SKM-1 (cell line): ENCODE measurements at regions not wholly inside any gene's neighbourhood (a gene's known extent, or its start where the extent isn't known, plus 50 kb on each side); places are given as distances from the start of the nearest gene placed in this dataset.
"Not testable (repeated sequence)": the region's sequence is repeated elsewhere in the genome, so short reads cannot be mapped to it uniquely, and the experiment has no call there.

ENCODE experiments used
- DNase-seq: peaks from one replicate; lab custom pipeline; 2025; ENCODE audit not compliant: unreplicated experiment; lab: John Stamatoyannopoulos, UW

- DNase-seq = no peak
Observed at GRCh38 chr5:117741655-117742206, 1167.1 kb upstream of the SEMA6A start.

- no peak for DNase-seq
Observed at GRCh38 chr5:117740268-117740667, 1165.6 kb upstream of the SEMA6A start.

- no peak for DNase-seq
Observed at GRCh38 chr5:117738571-117738970, 1163.9 kb upstream of the SEMA6A start.

- DNase-seq = no peak
Observed at GRCh38 chr5:117736698-117737097, 1162.1 kb upstream of the SEMA6A start.

DNA sequence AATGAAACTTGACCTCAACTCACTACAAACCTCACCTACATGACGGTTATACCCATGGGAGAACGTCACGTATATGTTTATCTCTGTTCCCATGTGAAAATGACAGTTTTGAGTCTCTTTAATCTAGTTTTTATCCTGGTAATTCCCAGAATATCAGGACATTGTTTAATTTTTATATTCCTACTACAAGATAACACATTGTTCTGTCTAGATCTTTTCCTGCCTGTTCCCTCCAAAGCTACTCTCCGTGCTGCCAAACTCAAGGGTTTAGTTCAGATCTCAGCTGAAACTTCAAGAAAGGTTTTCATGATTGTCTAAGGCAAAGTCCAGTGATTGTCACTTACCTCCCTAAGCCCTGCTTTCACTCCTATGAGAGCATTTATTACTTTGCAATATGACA, 1159.4 kb upstream of the SEMA6A start:
- DNase-seq = no peak

- no peak for DNase-seq
Observed at GRCh38 chr5:117733051-117733450, 1158.4 kb upstream of the SEMA6A start.

DNA sequence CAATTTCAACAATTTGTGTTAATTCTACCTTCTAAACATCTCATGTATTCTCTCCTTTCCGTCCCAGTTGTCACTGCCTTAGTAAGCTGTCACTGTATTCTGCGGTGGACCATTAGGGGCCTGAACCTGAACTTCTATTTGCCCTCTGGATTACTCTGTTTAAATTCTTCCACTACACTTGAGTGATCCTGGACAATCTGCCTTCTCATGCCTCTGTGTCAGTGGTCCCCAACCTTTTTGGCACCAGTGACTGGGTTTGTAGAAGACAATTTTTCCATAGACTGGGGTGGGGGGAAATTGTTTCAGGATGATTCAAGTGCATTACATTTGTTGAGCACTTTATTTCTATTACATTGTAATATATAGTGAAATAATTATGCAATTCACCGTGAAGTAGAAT, 1157.6 kb upstream of the SEMA6A start:
- no peak for DNase-seq

GRCh38 chr5:117731446-117731845, 1156.8 kb upstream of the SEMA6A start:
- DNase-seq = no peak

DNA sequence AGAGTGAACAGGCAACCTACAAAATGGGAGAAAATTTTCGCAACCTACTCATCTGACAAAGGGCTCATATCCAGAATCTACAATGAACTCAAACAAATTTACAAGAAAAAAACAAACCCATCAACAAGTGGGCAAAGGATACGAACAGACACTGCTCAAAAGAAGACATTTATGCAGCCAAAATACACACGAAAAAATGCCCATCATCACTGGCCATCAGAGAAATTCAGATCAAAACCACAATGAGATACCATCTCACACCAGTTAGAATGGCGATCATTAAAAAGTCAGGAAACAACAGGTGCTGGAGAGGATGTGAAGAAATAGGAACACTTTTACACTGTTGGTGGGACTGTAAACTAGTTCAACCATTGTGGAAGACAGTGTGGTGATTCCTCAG, 1146.2 kb upstream of the SEMA6A start:
- DNase-seq = not testable (repeated sequence)

GRCh38 chr5:117719413-117719812, 1144.8 kb upstream of the SEMA6A start:
- DNase-seq = no peak

DNA sequence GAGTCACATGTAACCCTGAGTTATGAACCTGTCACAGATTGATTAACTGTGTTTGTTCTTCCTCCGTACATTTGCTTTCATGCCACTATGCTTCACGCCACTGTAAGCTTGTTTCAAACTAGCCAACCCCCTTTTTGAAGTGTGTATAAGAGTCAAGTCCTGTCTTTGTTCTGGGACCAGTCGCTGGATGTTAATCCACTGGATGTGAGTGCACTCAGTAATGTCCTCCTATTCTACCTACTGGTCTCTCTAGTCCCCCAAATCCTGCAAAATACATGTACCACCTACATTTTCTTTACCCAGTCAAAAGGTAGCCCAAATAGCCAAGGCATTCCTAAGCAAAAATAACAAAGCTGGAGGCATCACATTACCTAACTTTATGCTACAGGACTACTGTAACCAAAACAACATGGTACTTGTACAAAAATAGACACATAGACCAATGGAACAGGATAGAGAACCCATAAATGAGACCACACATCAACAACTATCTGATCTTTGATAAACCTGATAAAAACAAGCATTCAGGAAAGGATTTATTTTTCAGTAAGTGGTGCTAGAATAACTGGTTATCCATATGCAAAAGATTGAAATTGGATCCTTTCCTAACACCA, 1139.1 kb upstream of the SEMA6A start:
- no peak for DNase-seq

- DNase-seq = no peak
Observed at GRCh38 chr5:117701062-117701461, 1126.4 kb upstream of the SEMA6A start.

DNA sequence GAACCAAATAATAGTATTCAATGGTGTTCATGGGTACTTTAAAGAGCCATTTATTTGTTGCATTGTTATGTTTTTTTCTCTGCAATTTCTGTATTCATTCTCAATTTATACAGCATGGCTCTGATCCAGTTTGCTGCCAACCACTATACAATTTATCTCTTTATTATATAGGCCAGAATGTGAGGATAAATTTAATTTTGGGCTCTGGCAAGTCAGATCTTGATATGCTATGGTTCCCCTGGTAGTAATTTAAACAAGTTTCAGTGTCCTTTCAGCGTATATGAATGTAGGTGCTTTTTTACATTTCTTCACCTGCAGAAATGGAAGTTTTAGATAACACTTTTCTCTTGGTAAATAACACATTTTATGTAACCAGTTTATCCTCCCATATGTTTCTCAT, 1118.0 kb upstream of the SEMA6A start:
- no peak for DNase-seq

GRCh38 chr5:117691081-117691870, 1116.7 kb upstream of the SEMA6A start:
- no peak for DNase-seq

DNA sequence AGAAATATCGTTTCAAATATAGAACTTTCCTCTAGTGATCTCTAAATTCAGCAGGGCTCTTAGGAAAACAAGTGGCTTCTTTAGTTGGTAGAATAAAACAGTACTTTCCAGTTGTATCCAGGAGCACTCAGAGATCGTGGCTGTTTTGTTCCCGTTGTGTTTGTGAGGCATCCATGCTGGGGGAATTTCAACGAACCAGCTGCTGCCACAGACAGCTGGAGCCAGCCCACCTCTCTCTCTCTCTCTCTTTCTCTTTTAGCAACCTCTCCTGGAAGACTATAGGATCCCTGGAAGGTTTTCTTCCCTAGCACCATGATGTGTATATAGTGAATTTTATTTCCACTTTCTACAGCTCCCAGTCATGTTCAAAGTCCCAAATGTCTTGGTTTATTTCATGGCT, 1116.0 kb upstream of the SEMA6A start:
- no peak for DNase-seq

- DNase-seq = no peak
Observed at GRCh38 chr5:117686926-117687325, 1112.3 kb upstream of the SEMA6A start.

DNA sequence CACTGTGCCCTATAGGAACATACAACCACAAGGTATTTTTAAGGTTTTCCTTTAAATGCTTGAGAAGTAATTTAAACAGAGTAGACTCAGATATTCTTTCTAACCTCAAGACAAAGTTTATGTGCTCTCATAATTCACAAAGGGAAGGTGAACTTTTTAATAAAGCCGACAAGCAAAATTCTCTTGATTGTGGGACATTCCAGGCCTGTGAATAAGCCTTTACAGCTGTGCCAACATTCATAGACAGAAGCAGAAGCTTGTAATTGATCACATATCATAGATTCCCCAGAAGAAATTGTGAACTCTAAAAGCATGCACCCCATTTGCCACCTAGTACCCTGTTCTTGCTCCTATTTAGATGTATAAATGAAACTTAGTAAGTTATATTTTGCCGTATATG, 1107.8 kb upstream of the SEMA6A start:
- DNase-seq = no peak

GRCh38 chr5:117681431-117682254, 1107.0 kb upstream of the SEMA6A start:
- no peak for DNase-seq

- DNase-seq = no peak
Observed at GRCh38 chr5:117680426-117680825, 1105.8 kb upstream of the SEMA6A start.

- no peak for DNase-seq
Observed at GRCh38 chr5:117679046-117679445, 1104.4 kb upstream of the SEMA6A start.

DNA sequence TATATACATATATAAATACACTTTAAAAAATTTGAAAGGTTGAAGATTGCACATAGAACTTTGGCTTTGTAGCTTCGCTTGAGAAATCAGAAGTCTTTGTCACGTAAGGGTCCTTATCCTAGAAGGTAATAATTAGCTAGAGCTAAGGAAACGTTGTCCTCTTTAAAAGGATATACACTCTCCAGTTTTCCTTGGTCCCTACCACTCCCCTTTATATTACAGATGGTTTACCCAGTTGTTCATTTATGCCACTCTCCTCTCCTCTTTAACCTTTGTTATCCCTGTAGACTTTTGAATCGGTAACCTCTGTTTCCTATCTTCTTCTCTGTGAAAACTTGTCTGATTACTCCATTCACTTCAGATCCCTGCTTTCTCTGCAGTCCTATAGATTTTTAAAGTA, 1101.0 kb upstream of the SEMA6A start:
- no peak for DNase-seq

- no peak for DNase-seq
Observed at GRCh38 chr5:117671551-117671950, 1096.9 kb upstream of the SEMA6A start.
